Hypothalamus (tissue), 51 donors: ENCODE measurements at regions not wholly inside any gene's neighbourhood (a gene's known extent, or its start where the extent isn't known, plus 50 kb on each side); places are given as distances from the start of the nearest gene placed in this dataset.

Source experiments
- DNase-seq, 51 donors: peaks; one replicate each; lab custom pipeline; 2025; lab: John Stamatoyannopoulos, UW

DNA sequence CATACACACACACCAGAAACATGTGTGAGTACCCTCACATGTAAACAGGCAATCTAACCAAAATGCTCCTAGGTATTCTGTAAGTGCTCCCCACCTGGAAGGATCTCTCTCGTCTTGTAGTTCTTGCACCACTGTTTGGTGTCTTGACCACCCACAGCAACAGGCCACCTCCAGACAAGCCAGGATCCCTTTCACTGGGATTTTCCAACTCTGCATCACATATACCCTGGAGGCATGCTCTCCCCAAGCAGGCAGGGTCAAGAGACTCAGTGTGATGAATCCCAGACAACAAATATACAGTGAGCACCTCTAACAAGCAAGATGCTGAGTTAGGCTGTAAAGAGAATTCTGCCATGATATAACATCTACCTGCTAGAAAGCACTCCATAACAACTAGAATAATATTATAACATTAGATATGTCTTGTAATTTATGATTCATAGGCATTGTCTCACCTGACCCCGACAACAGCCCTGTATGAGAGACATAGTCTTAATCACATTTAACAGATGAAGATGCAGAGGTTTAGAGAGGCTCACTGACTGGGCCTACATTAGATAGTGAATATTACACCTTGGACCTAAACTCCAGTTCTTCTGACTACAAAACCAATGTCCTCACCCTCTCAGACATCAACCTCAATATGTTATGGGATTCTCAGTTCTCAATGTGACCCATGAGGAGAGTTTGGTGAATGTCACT is 76.5 kb upstream of the BCL6 start:
- no peak for DNase-seq

DNA sequence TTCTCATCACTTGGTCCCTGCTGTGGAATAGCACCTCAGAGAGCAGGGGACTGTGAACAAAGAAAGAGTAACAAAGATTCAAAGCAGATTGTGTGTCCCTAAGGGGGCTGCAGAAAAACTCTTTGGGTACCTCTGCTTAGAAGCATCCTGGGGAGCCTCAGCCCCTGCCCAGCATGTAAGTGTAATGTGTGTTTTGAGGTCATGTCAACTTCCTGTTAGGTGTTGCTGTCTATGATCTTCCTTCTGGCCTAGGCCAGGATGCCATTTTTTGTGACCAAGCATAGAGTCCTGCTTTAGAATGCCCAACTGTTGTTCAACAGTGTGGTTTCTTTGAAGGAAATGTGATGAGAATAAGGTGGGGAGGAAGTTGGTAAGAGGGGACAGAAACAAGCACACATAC is 77.1 kb upstream of the BCL6 start:
- DNase-seq = no peak

DNA sequence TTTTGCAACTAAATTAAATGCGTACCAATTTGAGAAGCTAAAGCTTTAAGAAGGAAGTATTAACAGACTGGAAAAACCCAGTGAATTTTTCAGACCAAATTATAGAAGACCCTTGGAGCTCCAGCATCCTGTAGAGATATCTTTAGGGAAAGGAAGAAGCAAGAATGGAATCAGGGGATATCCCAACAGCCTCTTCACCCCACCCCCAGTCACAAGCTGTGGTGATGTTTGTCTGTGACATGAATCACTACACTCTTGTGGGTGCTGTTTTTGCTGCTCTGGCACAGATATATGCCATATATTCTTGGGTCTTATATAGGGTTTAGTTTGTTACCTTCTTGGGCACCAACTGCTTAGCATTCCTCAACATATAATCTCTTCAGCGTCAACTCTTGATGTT is 78.5 kb upstream of the BCL6 start:
- DNase-seq = no peak

DNA sequence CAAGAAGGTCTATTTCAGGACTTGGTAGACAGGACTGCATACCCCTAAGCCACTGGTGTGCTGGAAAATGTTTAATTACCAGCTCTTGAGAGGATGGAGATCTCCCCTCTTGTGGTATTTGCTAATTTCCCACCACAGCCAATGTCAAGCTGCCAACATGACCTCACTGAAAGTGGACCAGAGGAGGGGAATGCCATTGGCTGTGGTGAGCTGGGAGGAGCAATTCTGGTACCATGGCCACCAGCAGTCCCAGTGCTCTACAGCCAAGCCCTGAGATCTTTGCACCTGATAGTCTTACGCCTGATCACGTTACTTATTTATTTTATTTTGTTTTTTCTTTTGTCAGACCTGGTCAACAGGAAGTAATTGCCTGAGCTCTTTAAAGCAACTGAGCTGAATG is 82.5 kb upstream of the BCL6 start:
- DNase-seq = no peak

DNA sequence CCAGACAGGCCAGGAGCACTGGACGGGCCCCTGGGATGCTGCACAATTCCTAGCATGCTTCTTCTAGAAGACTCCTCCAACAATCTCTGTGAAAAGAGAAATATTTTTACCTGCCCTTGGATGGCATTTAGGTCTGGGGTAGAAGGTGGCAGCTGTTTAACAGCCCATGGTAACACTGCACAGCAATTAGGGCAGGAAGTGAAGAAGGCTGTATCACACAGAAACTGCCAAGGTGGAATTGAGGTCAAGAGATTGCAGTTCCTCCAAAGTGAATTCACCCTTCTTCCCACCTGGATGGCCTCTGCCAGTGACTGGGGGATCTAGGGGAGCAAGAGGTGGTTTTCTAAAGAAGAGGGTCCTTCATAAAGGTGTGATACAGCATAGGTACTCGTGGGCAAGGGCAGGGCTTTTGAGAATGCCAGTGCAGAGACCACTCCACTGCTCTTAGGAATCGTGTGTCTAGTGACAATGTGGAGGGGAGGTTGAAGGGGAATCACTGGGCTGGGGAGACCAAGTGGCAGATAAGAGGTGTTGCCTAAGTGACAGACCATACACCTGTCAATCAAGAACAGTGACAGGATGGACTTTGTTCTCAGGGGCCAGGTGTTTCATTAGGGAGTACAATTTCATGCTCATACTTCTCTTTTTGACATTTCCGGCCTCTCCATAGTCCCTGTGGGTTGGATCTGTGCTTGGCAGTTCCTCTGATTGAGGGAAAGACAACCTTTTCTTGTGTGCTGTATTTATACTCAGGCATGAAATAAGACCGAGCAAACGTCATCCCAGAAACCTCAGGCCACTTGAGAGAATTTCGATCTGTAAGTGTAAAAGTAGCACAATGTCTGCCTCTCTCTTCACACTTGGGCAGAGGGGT is 83.5 kb upstream of the BCL6 start:
- no peak for DNase-seq

DNA sequence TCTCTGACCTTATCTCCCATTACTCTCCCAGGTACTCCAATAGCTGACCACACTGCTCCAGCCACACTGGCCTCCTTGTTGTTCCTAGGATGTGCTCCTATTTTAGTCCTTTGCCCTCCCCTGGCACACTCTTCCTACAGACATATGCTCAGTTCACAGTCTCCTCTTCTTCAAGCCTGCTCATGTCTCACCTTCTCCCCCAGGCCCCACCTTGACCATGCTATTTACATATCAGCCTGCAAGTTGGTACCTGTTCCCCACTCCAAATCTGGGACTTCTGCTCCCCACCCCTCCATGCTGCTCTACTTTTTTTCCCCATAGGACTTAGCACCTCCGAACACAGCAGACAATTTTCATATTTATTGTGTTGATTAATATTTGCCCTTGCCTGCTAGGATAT is 84.9 kb upstream of the BCL6 start:
- no peak for DNase-seq

DNA sequence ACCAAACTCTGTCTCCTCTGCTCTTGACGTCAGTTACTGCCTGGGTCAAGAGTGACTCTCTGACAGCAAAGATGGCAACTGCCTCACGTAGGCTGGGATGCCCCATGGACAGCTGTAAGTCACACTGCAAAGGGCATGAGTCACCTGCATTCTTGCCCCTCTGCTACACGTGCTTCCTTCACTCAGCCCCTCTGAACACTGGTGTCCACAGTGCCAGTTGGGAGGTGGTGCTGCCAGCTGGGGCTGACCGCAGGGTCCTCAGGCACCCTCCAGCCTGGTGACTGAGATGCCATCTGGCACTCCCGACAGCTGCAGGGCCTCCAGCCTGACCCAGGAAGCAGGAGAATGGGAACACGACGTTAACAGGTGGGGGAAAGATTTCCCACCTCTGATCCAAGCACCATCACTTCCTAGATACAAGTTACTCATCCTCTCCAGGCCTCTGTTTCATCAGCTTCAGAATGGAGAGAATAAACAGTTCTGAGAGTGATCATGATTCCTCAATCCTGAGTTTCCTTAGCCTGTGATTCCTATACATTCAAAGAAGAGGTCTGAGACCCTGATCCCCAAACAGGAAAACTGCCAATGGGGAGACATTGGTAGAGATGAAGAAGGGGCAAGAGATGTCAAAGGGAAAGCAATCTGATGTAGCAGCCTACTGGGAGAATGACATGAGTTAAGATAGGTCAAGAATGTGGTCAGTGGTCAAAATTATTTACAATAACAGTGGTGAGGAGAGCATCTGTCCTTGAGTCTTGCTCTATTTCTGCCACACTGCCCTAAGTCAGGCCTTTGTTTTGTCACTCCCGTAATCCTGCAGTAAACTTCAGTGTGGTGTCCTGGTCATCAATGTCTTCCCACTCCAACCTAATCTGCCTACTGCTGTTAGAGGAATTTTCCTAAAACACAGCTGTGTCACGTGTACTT is 86.1 kb upstream of the BCL6 start:
- no peak for DNase-seq

DNA sequence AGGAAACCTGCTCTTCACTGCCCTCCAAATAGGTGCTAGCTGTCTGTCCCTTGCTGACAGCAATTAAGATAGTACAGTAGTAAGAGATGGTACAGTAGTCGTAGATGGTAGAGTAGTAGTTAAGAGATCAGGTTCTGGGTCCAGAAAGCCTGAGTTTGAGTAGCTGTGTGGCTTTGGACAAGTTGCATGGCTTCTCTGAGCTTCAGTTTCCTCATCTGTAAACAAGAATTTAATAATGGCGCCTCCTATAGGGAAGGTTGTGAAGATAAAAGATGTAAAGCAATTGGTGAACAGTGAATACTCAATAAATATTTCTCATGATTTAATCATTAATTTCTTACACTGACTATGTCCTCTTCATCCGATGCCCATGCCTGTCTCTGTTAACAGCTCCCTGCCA is 86.9 kb upstream of the BCL6 start:
- DNase-seq = no peak

DNA sequence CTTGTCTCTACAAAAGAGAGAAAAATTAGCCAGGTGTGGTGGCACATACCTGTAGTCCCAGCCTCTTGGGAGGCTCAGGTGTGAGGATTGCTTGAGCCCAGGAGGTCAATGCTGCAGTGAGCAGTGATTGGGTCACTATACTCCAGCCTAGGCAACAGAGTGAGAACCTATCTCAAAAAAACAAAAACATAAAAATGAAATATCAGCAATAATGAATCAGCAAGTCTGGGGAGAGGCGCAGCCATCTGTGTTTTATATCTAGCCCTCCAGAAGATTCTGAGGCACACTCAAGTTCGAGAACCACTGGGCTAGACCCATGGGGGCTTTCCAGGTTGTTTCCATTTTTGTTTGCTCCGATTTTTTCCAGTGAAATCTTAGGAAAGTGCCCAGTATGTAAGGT is 88.1 kb upstream of the BCL6 start:
- no peak for DNase-seq

DNA sequence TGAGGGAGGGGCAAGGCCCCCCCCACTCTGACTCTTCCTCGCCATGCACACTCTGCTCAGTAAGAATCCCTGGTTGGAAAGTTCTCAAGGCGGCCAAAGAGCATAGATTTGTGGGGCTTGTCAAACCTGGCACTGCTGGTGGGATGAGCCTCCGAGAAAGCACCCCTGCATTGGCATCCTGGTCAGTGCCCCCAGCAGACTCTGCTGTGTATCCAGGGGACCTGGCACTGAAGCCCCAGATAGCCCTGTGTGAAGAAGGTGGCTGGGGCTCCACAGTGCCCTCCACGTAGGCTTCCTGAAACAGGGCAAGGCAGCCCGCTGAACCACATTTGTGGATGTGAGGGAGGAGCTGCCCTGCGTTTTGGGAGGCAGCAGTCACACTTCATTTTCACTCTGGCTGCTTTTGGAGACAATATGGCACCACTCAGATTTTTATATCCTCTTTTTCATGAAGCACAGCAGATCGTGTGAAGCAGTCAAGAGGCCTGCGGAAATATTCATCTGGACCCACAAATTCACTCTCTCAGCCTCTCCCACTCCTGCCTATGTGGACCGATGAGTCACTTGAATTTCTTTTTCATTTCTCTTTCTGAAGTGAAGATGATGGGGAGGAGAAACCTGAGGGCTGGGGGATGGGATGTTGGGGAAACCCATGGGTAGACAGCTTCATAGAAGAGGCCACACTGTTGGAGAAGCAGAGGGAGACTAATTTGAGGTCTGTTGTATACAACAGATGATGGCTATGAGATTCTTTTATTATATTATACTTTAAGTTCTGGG is 88.7 kb upstream of the BCL6 start:
- DNase-seq = no peak

DNA sequence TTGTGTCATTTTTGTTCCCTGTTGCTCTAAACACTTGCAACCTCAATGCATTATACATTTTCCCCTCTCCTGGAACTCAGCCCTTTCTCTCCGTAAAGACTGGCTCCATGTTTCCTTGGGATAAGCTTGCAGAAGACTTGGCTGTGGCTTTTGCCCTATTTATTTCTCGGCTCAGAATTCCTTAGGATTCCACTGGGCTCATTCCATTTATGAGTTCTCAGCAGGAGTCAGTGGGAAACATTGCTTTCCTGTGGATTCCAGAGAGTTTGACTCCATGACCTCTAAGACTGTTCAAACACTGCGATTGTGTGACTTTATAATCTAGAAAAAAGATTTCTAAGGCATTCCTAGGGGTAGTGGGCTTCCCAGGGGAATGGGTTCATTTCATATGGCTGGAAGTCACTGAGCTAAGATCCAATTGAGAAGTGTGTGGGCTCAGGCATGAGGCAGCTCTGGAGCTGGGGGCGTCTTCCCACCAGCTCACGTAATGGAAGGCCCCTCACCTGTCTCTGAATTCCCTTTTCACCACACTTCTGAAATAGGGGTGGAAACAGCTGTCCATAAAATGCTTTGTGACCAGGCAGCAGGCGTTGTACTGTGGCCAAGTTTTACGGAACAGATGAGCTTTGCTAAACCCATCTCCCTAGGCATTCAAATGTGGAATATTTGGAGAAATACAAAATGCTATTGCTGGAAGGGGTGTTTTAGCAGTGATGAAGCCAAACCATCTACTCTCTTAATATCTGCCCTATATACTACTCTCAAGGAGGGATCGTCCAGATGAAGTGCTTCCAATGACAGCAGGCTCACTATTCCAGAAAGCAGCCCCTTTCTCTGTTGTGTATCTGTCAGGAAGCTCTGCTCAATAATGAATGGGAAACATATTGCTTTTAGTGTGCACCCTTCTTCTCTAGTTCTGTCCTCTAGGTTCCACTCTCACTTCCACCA is 91.8 kb upstream of the BCL6 start:
- DNase-seq = no peak

DNA sequence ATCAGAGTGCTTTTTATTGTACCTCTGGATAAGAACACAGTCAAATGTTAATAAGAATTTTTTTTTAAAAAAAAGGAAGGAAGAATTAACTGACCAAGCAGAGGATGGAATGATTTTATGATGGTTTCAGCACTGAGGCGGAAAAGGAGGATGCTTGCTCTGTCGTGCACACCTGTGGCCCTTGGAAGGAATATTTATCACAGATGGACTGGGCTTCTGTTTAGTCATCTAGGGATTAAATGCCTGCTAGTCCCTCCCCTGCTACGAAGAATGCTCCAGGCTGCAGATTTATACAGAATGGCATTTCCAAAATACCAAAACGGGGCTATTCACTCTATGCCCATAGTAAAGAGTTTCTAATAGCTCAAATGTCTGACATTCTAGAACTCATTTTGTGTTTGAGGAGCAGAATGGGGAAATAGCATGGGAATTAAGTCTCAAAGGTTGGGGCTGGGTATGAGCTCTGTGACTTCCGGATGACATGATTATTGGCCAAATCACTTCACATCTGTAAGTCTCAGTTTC is 92.8 kb upstream of the BCL6 start:
- DNase-seq = no peak

DNA sequence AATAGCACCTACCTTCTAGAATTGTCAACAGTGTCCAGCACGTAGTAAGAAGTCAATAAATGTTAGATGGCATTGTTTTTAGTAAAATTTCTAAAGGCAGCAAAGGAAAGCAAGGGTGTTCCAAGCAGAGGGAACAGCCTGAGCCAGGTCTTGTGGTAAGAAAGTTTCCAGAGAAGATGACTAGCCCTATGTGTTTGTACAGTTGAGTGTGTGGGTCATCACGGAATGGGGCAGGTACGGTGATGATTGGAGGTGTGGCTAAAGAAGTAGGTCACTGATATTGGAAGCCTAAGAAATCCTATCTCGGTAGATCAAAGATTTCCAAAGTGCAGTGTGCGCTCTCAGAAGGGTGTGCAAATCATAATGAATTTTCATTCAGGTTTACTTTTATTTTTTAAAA is 94.2 kb upstream of the BCL6 start:
- DNase-seq = no peak

DNA sequence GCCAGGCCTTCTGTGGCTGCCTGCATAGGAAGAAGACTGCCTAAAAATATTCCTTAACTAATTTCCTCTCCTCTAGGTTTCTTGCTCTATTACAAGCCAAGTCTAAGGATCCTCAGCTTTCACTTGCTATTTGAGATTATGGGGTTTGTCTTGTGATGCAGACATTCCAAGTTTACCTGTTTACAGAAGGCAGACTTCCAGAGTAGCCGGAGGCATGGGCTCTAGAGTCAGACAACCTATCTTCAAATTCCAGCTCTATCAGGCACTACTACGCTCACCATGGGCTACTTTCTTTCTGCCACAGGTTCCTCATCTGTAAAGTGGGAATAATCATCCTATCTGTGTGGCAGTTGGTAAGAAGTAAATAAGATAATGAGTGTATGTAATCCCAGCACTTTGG is 95.6 kb upstream of the BCL6 start:
- no peak for DNase-seq

DNA sequence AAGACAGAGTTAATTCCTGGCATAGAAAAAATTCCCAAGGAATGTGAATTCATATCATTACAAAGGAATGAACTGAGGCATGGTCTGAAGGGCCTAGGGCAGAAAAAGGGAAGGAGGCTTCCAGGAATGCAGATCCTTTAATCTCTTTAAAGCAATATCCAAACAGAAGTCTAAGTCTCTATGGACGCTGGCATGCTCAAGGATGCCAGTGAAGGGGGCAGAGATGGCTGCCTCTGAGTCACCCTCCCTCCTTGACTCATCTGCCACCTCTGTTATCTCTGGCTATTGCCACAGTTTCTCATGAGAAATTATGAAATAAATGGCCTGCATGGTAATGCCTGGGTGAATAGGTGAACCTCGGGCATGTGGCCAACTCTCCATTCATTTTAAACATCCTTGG is 96.3 kb upstream of the BCL6 start:
- DNase-seq = no peak

DNA sequence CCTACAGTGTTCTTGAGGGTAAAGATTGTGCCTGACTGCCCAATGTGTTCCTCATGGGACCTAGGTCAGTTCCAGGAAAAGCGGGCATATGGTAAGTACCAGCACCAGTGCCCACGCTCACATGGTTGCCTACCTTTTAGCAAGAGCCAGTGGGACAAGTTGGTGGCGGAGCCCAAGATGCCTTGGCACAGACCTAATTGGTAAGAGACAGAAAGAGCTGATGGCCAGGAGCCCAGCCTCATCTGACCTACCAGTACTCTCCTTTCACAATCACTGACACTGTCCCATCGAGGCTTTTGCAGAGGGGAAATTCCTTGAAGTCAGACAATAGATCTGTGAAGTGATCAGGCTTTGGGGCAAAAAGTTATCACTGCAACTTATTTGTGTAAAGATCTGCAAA is 98.4 kb upstream of the BCL6 start:
- peak in 1 of 51 donors; percentile 2 for DNase-seq

DNA sequence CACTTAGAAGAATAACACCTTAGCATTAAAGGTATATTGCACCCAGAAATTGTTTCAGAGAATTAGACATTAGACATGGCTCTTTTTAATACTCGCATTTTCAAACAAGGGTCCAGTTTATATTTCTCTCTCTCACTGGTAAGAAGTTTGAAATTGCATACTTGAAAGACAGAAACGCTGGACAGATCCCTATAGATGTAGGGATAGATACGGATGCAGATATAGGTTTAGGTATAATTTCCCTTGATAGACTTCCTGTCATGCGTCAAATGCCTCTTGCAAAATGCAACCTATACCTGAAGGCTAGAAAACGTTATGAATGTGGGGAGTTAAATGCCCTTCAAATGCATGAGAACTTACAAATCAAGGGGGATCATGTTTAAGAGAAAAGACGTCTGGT is 99.4 kb upstream of the BCL6 start:
- DNase-seq = no peak

DNA sequence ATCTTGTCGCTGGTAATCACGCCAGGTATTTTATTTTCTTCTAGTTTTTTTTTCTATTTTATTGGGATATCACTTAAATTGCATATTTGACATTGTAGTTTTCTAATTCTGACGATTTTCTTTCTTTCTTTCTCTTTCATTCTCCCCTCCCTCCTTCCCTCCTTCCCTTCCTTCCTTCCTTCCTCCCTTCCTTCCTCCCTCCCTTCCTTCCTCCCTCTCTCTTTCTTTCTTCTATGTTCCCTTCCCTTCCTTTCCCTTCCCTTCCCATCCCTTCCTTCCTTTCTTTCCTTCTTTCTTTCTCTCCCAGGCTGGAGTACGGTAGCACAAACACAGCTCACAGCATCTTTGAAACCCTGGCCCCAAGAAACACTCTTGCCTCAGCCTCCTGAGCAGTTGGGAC is 100.6 kb upstream of the BCL6 start:
- no peak for DNase-seq

DNA sequence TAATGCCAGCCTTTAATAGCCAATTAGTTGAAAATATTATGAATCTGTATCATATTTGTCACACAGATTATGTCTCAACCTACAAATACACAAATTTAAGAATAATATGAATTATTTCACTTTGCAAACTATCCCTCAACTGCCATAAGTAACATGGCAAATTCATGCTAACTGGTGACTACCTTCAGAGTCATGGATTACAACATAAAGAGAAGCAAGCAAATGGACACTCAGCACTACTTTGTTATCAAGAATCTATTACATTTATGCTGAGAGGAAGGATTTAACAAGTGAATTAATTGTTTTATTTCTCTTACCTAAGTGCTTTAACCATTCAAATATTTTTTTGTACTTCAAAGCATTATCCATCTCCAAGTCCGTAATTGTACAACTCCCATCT is 103.1 kb upstream of the BCL6 start:
- DNase-seq = no peak
